IMR-90 (cell line): ENCODE measurements at regions not wholly inside any gene's neighbourhood (a gene's known extent, or its start where the extent isn't known, plus 50 kb on each side); places are given as distances from the start of the nearest gene placed in this dataset.

Experiments
- ATAC-seq: fragments of 200-7000 bp; cut with Tn5 transposase; 2 replicates; pipeline ENCODE4 v1.9.1; 2020; ENCODE audit warnings: low read depth, mild to moderate bottlenecking, moderate library complexity
- BruUV-seq: library from RNA; stranded (reverse); fragments of 400-500 nt; replicated peaks from 2 replicates; lab custom pipeline; 2021; lab: Mats Ljungman, UMichigan
- CTCF ChIA-PET: fragments of 300-600 bp; formaldehyde crosslinking; extraction: SDS; loops from one replicate; lab custom pipeline; 2021; ENCODE audit warnings: antibody characterized with exemption; lab: Yijun Ruan, JAX
- POLR2A ChIA-PET: fragments of 300-600 bp; sonication (Branson Sonifier 250); formaldehyde crosslinking; loops from one replicate; lab custom pipeline; 2022; ENCODE audit warnings: antibody characterized with exemption; ENCODE audit not compliant: unreplicated experiment; lab: Charles Lee
- DNase-seq: peaks from one replicate; pipeline ENCODE4 v3.0.0; 2013
- H2AFZ ChIP-seq: replicated peaks from 2 replicates; pipeline ENCODE3; 2013; ENCODE audit warnings: low read length, mild to moderate bottlenecking; ENCODE audit not compliant: poor library complexity
- H2AK5ac ChIP-seq: 2 replicates; pipeline ENCODE4 v1.6.1; 2013; ENCODE audit warnings: low read depth, low read length, inconsistent platforms
- H2AK9ac ChIP-seq: replicated peaks from 2 replicates; pipeline ENCODE3; 2013; ENCODE audit warnings: mild to moderate bottlenecking, low read depth, low read length, moderate library complexity; ENCODE audit not compliant: poor library complexity
- H2BK120ac ChIP-seq: 2 replicates; pipeline ENCODE4 v1.6.1; 2013; ENCODE audit warnings: low read depth, low read length, inconsistent platforms
- H2BK15ac ChIP-seq: 3 replicates; pipeline ENCODE4 v1.6.1; 2013; ENCODE audit warnings: low read depth, low read length, inconsistent platforms
- H2BK20ac ChIP-seq: 2 replicates; pipeline ENCODE4 v1.6.1; 2013; ENCODE audit warnings: low read depth, mild to moderate bottlenecking, inconsistent platforms, low read length, moderate library complexity
- H2BK5ac ChIP-seq: 2 replicates; pipeline ENCODE4 v1.6.1; 2013; ENCODE audit warnings: mild to moderate bottlenecking, low read depth, low read length, inconsistent platforms; ENCODE audit not compliant: poor library complexity, severe bottlenecking
- H3K14ac ChIP-seq: replicated peaks from 2 replicates; pipeline ENCODE4 v1.6.1; 2013; ENCODE audit warnings: low read depth, low read length, inconsistent platforms
- H3K18ac ChIP-seq: 2 replicates; pipeline ENCODE4 v1.6.1; 2013; ENCODE audit warnings: low read depth, low read length, control low read depth
- H3K23ac ChIP-seq: 2 replicates; pipeline ENCODE4 v1.6.1; 2013; ENCODE audit warnings: low read depth, low read length, inconsistent platforms
- H3K27ac ChIP-seq: 2 replicates; pipeline ENCODE4 v1.5.1; 2013; ENCODE audit warnings: mild to moderate bottlenecking, control low read depth, low read length; ENCODE audit not compliant: insufficient read depth
- H3K27me3 ChIP-seq: 2 replicates; pipeline ENCODE4 v1.6.1; 2013; ENCODE audit warnings: low read length; ENCODE audit not compliant: control insufficient read depth, insufficient read depth
- H3K36me3 ChIP-seq: 2 replicates; pipeline ENCODE4 v1.6.1; 2013; ENCODE audit warnings: low read length, mixed read lengths; ENCODE audit not compliant: control insufficient read depth, insufficient read depth
- H3K4ac ChIP-seq: 2 replicates; pipeline ENCODE4 v1.6.1; 2013; ENCODE audit warnings: low read depth, low read length, inconsistent platforms
- H3K4me1 ChIP-seq: 2 replicates; pipeline ENCODE4 v1.6.1; 2013; ENCODE audit warnings: low read length, mixed read lengths; ENCODE audit not compliant: control insufficient read depth, insufficient read depth
- H3K4me2 ChIP-seq: 2 replicates; pipeline ENCODE4 v1.6.1; 2013; ENCODE audit warnings: low read depth, mild to moderate bottlenecking, control low read depth, low read length, moderate library complexity
- H3K4me3 ChIP-seq: 2 replicates; pipeline ENCODE4 v1.5.1; 2013; ENCODE audit warnings: low read depth, mild to moderate bottlenecking, control low read depth, low read length, moderate library complexity; ENCODE audit not compliant: insufficient read depth
- H3K56ac ChIP-seq: 2 replicates; pipeline ENCODE4 v1.6.1; 2013; ENCODE audit warnings: low read length, inconsistent platforms; ENCODE audit not compliant: insufficient read depth; ENCODE audit errors: extremely low read depth
- H3K79me1 ChIP-seq, 2 experiments: 2 replicates each; pipeline ENCODE4 v1.6.1; 2013; ENCODE audit warnings: low read length in 2 of 2, inconsistent platforms in 1 of 2, low read depth in 1 of 2
- H3K9ac ChIP-seq: 2 replicates; pipeline ENCODE4 v1.6.1; 2013; ENCODE audit warnings: low read depth, low read length, control low read depth
- H3K9me1 ChIP-seq: 2 replicates; pipeline ENCODE4 v1.6.1; 2013; ENCODE audit warnings: low read length, inconsistent platforms; ENCODE audit not compliant: insufficient read depth
- H3K9me3 ChIP-seq: 2 replicates; pipeline ENCODE4 v1.6.1; 2013; ENCODE audit warnings: low read length; ENCODE audit not compliant: control insufficient read depth, insufficient read depth
- H4K20me1 ChIP-seq: 2 replicates; pipeline ENCODE4 v1.6.1; 2013; ENCODE audit warnings: low read length, inconsistent platforms; ENCODE audit not compliant: insufficient read depth
- H4K5ac ChIP-seq: 2 replicates; pipeline ENCODE4 v1.6.1; 2013; ENCODE audit warnings: mild to moderate bottlenecking, low read depth, low read length, control low read depth
- H4K8ac ChIP-seq, 2 experiments: 2 replicates each; pipeline ENCODE4 v1.6.1; 2013; ENCODE audit warnings: low read depth in 2 of 2, low read length in 2 of 2, control low read depth in 1 of 2, inconsistent platforms in 1 of 2
- H4K91ac ChIP-seq: 2 replicates; pipeline ENCODE4 v1.6.1; 2013; ENCODE audit warnings: low read depth, low read length, inconsistent platforms; ENCODE audit not compliant: insufficient read depth
- MAFK ChIP-seq: IDR thresholded peaks from 2 replicates; pipeline ENCODE4 v1.6.1; 2012; ENCODE audit warnings: low read depth, low read length, improper control_type of control experiment
- MXI1 ChIP-seq: IDR thresholded peaks from 2 replicates; pipeline ENCODE4 v1.6.1; 2012; ENCODE audit warnings: low read depth, mild to moderate bottlenecking, low read length, moderate library complexity, borderline replicate concordance
- SMC3 ChIP-seq: fragments of 150-350 bp; IDR thresholded peaks from 2 replicates; pipeline ENCODE4 v1.6.1; 2016; ENCODE audit warnings: low read depth, mild to moderate bottlenecking, antibody characterized with exemption, low read length, moderate library complexity
- WGBS, 2 experiments: methylation state at CpG; one replicate each; pipeline versions ENCODE4 v1.1.5 to v1.1.7; 2013; ENCODE audit warnings: missing lambda C conversion rate in 2 of 2; ENCODE audit not compliant: insufficient read length in 1 of 2; ENCODE audit errors: extremely low coverage in 2 of 2; 5-methylcytosine and 5-hydroxymethylcytosine counted together
- dilution Hi-C: fragments of 300-500 bp; cut with HindIII; formaldehyde crosslinking; loops from one replicate; pipeline ENCODE4 v1.14.3; 2018; ENCODE audit warnings: low sequenced_read_pairs; ENCODE audit not compliant: unreplicated experiment
- in situ Hi-C: fragments of 300-500 bp; cut with MboI; formaldehyde crosslinking; loops from 3 replicates; pipeline ENCODE4 v1.14.3; 2019; ENCODE audit warnings: low sequenced_read_pairs, inconsistent platforms, mixed read lengths
- intact Hi-C: fragments of 100-400 bp; cut with micrococcal nuclease; formaldehyde crosslinking; loops from 2 replicates; pipeline ENCODE4 v1.10.0; 2022

- Histone ChIP-seq H3K27ac (no peak overlapping the region), H2BK120ac (no peak overlapping the region), H2AK9ac (no peak overlapping the region), H4K5ac (no peak overlapping the region), H3K14ac (no peak overlapping the region), H3K79me1 (no peaks in the 10 kb centered on the region), H3K36me3 (no peaks in the 10 kb centered on the region), H2BK5ac (no peak overlapping the region), H2AK5ac (no peak overlapping the region), H3K4ac (no peak overlapping the region), H4K91ac (no peak overlapping the region), H3K4me1 (no peaks in the 10 kb centered on the region), H3K9me3 (no peaks in the 10 kb centered on the region), H4K8ac (no peak overlapping the region), H4K20me1 (no peaks in the 10 kb centered on the region), H3K4me2 (no peak overlapping the region), H3K23ac (no peak overlapping the region), H3K4me3 (no peak overlapping the region), H3K27me3 (peaks cover 24% of the 10 kb centered on the region), H3K56ac (no peak overlapping the region), H2AFZ (no peak overlapping the region), H2BK20ac (no peak overlapping the region), H3K9me1 (no peaks in the 10 kb centered on the region), H3K18ac (no peak overlapping the region), H2BK15ac (no peak overlapping the region), H3K9ac (no peak overlapping the region)
- BruUV-seq, result no TSS peak
- dilution Hi-C loops (no loop called here), in situ Hi-C loops (loop anchor here (25.0 kb wide), 1 partner anchor 245 kb away; no protein-coding TSS in a partner anchor), intact Hi-C loops (loop anchor here (2.0 kb wide), 1 partner anchor 118 kb away; the partner anchor contains the start of gene RASGRP1)
- TF ChIP-seq SMC3 (no peak), MXI1 (no peak), MAFK (peak; percentile 36; the same call in 1 of the 2 replicates)
- ATAC-seq (no peak), DNase-seq (no peak)
- WGBS, 2 experiments, result no CpG with 5 or more reads among the region's 3 CpGs
- ChIA-PET CTCF (interaction anchor here (0.6 to 1.0 kb wide), 3 partner anchors 9 to 118 kb away, joined by 3 to 6 read pairs (median 5); partner anchors contain the start of gene RASGRP1), POLR2A (no interaction called here)
Measured at GRCh38 chr15:38682363-38682762, 117.7 kb upstream of the RASGRP1 start.
